ENCODE measurements at regions not wholly inside any gene's neighbourhood (a gene's known extent, or its start where the extent isn't known, plus 50 kb on each side); places are given as distances from the start of the nearest gene placed in this dataset.

DNA sequence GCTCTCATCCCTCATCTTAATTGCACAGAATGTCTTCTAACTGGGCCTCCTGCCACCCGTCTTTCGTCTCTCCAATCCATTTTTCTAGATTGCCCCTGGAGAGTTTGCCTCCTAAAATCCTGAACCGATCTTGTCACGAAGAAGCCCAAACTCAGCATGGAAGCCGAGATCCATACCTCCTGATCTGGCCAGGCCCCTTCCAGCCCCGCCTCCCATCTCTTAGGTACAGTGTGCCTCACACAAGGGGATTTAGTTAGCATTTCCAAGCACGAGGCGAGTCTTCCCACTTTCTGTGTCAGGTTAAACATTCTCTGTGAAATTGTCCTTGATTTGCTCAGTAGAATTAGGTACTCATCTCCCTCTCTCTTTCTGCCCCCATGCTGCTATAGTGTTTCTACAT lies 80.0 kb upstream of the TENM3 start:
- no peak for DNase-seq (ENCODE audit: extremely low read depth in 1 of 11, low read depth in 9 of 11, low spot score in 4 of 11)

DNA sequence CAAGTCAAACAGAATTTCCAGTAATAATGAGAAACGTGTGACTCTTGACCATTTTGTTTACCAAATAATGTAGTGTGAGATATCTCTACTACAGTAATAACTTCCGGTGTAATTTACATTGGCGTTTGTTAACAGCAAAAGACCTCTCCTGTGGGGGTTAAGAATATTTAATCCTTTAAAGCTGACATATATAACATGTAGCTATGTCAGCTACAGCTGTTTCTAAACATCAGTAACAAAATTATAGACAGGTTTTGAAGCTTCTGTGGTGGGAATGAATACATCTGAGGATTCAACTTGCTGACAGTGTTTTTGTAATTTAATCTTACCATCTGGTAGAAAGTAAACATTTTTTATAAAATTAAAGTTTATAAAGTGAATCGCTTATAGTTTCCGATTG lies 73.6 kb upstream of the TENM3 start:
- DNase-seq (ENCODE audit: extremely low read depth in 1 of 11, low read depth in 9 of 11, low spot score in 4 of 11) = no peak

DNA sequence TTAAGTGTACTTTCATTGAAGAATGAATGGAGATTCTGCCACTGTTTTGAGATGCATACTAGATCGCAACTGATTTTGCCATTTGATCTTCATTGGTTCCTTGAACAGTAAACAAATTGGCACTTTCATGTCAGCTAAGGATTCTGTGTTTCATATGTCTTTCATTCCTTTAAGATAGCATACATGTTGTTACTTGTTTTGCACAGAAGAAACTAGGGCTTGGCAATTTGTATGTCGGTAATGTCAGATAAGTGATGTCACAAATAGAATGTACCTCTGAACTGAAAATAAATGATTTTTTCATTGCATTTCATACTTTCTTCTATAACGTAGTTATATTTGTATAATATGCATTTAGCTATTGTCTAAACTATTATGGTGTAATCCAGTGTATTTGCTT lies 73.2 kb upstream of the TENM3 start:
- no peak for DNase-seq (ENCODE audit: extremely low read depth in 1 of 11, low read depth in 9 of 11, low spot score in 4 of 11)

DNA sequence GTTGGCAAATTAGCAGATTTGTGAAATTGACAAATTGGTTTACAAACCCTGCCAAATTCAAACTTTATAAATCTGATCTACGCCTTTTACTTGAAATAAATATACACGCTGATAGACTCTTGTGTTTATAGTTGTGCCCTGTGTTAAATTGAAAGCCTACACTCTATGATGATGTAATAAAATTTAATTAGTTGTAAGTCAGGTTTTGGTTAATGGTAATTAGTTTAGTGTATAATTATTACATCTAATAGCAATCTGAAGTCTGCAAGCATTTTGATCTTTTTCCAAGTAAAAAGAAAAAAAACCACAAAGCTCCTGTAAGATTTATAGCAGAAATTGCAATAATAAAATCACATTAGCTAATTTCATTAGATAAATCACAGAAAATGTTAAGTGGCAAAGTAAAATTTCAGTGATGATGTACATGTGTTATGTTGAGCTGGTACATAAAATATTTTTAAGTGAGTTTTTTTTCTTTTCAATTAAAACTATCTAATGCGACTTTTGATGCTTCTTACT lies 72.7 kb upstream of the TENM3 start:
- no peak for DNase-seq (ENCODE audit: extremely low read depth in 1 of 11, low read depth in 9 of 11, low spot score in 4 of 11)

DNA sequence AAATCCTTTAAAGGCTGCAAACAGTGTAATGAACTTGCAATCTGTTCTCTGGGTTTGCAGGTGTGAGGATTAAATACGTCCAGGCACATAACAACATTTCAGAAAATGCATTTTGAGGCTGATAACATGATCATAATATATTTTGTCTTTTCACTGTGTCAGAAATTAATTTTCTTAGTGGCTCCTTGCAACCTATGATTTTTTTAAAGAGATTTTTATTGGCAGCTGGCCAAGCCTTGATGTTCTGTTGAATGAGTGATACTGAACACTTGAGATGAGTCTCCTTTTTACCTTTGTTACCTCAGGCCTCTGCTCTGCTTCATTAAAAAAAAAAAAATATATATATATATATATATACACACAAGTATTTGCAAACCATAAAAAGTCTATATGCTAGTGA lies 68.2 kb upstream of the TENM3 start:
- DNase-seq (ENCODE audit: extremely low read depth in 1 of 11, low read depth in 9 of 11, low spot score in 4 of 11) = no peak

DNA sequence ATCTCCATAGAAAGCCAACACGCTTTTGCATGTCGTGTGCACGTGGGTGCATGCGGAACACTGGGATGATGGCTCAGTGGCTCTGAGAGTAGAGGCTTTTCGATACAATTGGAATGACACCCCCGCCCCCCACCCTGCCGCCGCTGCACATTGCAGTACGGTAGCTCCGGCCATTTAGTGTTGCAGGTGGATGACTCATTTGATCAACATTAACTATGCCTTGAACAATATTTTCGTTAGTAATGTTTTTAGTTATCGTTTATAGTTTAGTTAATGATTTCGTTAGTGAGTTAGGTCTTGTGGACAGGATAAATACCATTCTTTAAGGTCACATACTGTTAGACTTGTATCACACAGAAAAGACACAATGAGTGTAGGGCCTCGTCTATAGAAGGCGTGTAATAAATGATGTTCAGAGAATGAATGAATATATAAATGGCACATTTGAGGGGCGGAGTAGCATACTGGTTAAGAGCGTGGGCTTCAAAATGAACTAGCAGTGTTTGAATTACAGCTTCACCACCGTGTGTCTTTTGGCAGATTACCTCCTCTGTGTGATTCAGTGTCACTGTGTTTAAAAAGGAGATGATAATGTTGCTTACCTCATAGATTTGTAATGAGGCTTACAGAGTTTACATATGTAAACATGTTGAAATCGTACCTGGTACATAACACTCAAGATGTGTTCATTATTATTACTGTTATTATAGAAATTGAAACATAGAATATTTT lies 67.2 kb upstream of the TENM3 start:
- no peak for DNase-seq (ENCODE audit: extremely low read depth in 1 of 11, low read depth in 9 of 11, low spot score in 4 of 11)

DNA sequence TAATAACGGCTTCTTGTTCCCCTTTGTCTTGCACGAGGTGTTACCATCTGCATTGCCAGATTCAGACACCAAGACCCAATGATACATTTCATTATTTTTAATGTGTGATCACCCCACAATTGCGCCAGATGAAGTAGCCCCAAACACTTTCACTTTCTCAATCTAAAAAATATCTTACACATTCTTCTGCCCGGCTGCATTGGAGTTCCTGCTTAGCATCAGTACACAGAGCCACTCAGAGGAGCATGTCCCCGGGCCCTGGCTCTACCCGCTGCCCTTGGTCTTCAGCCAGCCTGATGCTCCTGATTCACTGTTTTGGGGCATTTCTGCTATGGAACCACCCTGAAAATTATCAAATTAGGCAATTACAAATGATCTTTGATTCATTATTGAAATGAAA lies 66.0 kb upstream of the TENM3 start:
- no peak for DNase-seq (ENCODE audit: extremely low read depth in 1 of 11, low read depth in 9 of 11, low spot score in 4 of 11)

DNA sequence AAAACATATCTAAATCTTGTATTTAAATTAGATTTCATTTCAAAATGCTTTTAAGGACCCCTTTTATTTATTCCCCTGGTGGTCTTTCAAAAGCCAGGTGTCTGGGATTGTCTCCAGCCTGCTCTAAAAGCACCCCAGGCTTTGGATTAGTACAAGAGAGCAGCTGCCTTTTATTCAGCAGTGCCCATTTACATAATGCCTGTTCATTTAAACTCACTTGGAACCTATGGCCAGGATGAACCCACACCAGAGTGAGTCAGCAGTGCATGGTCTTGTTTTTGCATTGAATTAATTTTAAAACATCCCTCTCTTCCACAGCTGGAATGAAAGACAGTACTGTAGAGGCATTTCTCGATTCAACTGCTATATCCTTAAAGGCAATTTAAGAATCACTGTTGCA lies 64.1 kb upstream of the TENM3 start:
- DNase-seq (ENCODE audit: extremely low read depth in 1 of 11, low read depth in 9 of 11, low spot score in 4 of 11) = no peak

DNA sequence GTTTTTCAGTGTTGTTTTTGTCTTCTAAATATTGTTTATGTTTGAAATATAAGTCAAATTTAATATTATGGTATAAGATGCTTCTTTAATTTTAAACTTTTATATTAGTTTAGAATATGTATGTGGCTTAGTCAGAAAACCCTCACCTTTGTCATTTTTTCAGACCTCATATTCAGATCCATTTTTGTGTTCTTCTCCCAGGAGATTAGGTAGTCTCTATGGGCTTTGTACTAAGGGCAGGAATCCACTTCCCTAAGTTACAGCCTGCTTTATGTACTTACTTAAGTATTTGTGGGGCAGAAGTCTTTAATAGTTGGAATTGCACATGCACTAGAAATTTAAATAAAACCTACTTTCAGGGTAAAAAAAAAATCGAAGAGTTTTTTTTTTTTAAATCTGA lies 63.5 kb upstream of the TENM3 start:
- DNase-seq (ENCODE audit: extremely low read depth in 1 of 11, low read depth in 9 of 11, low spot score in 4 of 11) = no peak

DNA sequence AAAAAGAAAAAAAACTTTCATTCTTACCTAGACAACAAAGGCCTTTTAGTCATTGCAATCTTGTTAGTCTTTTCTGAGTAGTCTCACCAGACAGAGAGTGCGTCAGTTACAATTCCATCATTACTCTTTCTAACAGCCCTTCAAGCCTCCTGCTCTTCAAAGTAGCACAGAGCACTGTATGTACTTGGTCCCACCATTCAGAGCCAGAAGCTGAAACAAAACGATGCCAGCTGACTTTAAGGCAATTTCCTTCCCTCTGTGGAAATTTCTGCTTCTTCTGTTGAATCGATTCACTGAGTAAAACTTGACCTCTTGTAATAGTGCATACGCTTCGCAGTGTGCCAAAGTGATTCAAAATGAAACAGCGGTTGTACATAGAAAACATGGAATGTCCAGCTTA lies 57.7 kb upstream of the TENM3 start:
- no peak for DNase-seq (ENCODE audit: extremely low read depth in 1 of 11, low read depth in 9 of 11, low spot score in 4 of 11)

DNA sequence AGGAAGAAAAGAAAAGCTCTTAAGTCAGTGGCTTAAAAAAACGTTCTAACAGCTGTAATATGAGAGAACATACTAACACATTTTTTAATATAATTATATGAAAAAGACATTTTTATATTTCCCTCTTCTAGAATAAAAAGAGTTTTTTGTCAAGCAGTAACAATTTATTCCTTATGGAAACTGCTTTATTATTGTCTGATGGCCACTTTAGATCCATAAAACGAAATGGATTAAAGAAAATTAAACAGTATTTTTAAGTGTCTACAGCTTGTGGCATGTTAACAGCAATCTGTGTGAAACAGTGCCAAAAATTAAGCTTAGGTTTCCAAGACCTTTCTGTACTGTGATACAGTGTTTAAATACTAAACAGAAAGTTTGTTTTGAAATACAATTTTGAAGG lies 55.5 kb upstream of the TENM3 start:
- no peak for DNase-seq (ENCODE audit: extremely low read depth in 1 of 11, low read depth in 9 of 11, low spot score in 4 of 11)

DNA sequence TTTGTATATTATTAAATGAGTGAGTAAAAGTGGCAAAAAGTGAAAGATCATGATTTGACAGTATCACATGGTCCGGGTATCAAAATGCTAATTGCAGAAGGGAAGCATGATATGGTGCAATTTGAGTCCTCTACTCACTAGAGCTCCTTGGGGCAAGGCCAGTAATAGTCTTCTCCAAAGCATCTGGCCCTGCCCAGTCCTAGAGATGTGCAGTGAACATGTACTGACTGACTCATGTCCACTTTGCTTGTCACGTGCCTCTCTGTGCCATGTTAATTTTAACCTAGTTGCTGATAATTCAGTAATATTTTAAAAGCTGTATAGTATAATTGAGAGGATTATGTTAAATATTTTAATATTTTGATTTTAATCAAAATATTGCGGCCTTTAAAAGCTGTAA lies 54.6 kb upstream of the TENM3 start:
- no peak for DNase-seq (ENCODE audit: extremely low read depth in 1 of 11, low read depth in 9 of 11, low spot score in 4 of 11)

DNA sequence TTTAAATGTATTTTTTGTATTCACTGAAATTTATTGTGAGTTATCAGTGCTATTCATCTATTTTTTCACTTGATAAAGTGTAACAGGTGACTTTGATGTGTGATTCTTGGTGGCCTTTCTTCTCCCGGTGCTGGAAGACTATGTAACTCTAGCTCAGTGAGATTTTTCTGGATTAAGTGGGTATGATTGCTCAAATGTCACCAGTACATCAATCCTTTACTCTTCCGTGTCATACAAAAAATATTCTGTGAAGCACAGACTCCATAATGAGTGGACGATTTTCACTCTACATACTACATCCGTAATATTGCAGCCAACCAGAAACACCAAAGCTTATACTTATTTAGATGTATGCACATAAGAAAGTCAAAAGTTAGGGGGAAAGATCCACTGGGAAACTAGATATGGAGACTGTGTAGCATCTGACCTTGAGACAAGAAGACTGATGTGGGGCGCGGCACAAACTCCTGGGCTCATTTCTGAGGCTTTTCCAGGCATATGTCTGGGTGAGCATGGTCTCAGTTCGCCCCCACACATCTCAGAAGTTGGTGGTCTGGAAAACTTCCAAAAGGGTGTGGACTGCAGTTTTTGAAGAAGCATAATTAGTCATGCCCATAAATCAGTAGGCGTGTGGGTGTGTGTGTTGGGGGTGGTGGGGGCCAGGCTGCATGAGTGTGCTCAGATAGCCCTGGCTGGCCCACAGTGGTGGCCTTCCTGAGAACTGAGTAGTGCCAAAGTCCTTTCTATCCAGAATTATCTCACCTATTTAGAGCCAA lies 53.9 kb upstream of the TENM3 start:
- DNase-seq (ENCODE audit: extremely low read depth in 1 of 11, low read depth in 9 of 11, low spot score in 4 of 11) = peak in 6 of 11 donors; percentile 30 to 66 (median 54)

DNA sequence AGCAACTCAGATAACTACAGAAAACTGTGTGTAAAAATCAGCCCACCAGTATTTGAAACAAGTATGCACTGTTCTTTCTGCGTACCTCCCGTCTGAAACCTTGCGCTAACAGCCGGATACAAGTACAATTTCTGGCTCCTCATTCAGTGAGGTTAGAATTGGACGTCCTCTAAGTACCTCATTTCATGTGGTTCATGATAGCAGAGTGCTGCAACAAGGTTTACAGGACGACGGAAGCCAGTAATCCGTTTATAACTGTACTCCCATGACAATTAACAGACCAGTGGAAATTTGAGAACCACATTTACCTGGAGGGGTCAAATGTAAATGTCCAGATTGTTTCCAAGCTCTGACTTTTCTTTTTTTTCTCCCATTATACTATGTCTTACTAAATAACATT lies 52.9 kb upstream of the TENM3 start:
- peak in 1 of 11 donors; percentile 26 for DNase-seq (ENCODE audit: extremely low read depth in 1 of 11, low read depth in 9 of 11, low spot score in 4 of 11)

DNA sequence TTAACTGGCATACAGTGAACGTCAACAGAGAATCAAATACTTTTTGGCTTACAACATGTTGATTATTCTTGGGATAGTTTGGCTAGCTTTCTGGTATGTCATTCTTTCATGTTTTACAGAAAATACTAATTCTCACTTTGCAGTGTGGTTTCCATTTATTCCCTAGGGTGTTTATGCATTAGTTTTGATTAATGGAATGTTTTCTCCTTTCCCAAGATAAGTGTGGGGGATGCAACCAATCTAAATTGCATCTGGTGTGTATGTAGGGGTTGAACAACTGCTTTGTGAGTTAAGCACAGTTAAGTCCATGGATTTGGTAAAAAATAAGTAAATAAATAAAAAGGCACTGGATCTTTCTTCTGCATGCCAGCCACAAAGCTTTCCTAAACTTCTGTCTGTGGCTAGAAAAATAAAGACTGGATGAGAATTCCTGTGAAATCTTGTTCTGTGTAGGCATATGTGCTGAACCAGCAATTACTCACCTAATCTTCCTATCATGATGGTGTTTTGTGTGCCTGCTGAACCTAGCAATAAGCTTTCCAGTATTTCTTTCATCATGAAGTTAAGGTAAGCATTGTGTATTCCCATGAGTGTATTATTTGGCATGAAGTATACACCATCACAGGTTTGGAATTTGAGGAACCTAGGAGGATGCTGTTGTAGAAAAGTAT lies 50.6 kb upstream of the TENM3 start:
- DNase-seq (ENCODE audit: extremely low read depth in 1 of 11, low read depth in 9 of 11, low spot score in 4 of 11) = no peak

DNA sequence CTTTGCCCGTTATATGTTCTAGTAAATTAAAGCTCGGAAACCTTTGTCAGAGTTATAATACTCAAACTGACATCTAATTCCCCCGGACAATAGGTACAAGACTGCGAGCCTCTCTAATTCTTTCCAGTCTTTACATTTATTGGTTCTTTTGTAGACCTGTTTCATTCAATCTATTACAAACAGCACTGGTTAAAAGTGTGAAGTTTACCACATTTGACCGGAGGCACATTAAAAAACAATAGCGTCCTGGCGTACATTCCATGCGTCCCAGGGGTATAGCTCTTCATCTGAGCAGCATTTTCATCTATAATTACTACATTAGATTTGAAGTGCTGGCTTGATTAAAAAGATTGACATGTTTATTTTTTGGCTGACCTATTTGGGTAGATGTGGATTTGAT lies 49.9 kb upstream of the TENM3 start:
- no peak for DNase-seq (ENCODE audit: extremely low read depth in 1 of 11, low read depth in 9 of 11, low spot score in 4 of 11)
